Esophagus muscularis mucosa (tissue), 4 donors: ENCODE measurements at regions not wholly inside any gene's neighbourhood (a gene's known extent, or its start where the extent isn't known, plus 50 kb on each side); places are given as distances from the start of the nearest gene placed in this dataset.

Source experiments
- CTCF ChIP-seq, 3 experiments: fragments of 200-600 bp in 2 of 3; fragments of 450-650 bp in 1 of 3; sonication (generic) in 2 of 3; IDR thresholded peaks; one replicate each; pipeline ENCODE4 v1.5.1; 2017 to 2019; ENCODE audit warnings: antibody characterized with exemption in 3 of 3, mild to moderate bottlenecking in 2 of 3, moderate library complexity in 1 of 3
- EP300 ChIP-seq: sonication (generic); formaldehyde crosslinking; IDR thresholded peaks from one replicate; pipeline ENCODE4 v1.6.1; 2017; ENCODE audit warnings: antibody characterized with exemption
- POLR2A ChIP-seq: fragments of 450-650 bp; IDR thresholded peaks from one replicate; pipeline ENCODE4 v1.6.1; 2017; ENCODE audit warnings: antibody characterized with exemption, moderate library complexity, mild to moderate bottlenecking, low read depth
- POLR2AphosphoS5 ChIP-seq, 2 donors: sonication (generic); formaldehyde crosslinking; IDR thresholded peaks; one replicate each; pipeline ENCODE4 v1.6.1; 2017; ENCODE audit warnings: antibody characterized with exemption in 2 of 2

- no peak for TF ChIP-seq EP300
- no peak for TF ChIP-seq CTCF (IDR thresholded peaks at IDR 0.05)
- TF ChIP-seq POLR2A: no peak
- TF ChIP-seq POLR2AphosphoS5 (IDR thresholded peaks at IDR 0.05): no peak
These were observed 86.2 kb upstream of the VASH1 start for GRCh38 chr14:76675046-76675445.
